Glomerular visceral epithelial cell (primary cell): ENCODE measurements at regions not wholly inside any gene's neighbourhood (a gene's known extent, or its start where the extent isn't known, plus 50 kb on each side); places are given as distances from the start of the nearest gene placed in this dataset.
"Not testable (repeated sequence)": the region's sequence is repeated elsewhere in the genome, so short reads cannot be mapped to it uniquely, and the experiment has no call there.

ENCODE experiments used
- DNase-seq: peaks from one replicate; pipeline ENCODE4 v3.0.0-alpha.2; 2016; ENCODE audit errors: extremely low spot score

GRCh38 chr9:82445556-82445955 is 457.0 kb downstream of the SPATA31D1 start:
- no peak for DNase-seq

- no peak for DNase-seq
Observed at GRCh38 chr9:82447343-82447742, 458.8 kb downstream of the SPATA31D1 start.

GRCh38 chr9:82449986-82450385 is 461.4 kb downstream of the SPATA31D1 start:
- DNase-seq, result no peak

GRCh38 chr9:82454509-82455190 is 466.1 kb downstream of the SPATA31D1 start:
- DNase-seq, result no peak

GRCh38 chr9:82456642-82457041 is 468.1 kb downstream of the SPATA31D1 start:
- DNase-seq, result peak; percentile 21

GRCh38 chr9:82457298-82457697 is 468.7 kb downstream of the SPATA31D1 start:
- no peak for DNase-seq

- no peak for DNase-seq
Observed at GRCh38 chr9:82457891-82458290, 469.3 kb downstream of the SPATA31D1 start.

GRCh38 chr9:82458296-82458695 is 469.7 kb downstream of the SPATA31D1 start:
- DNase-seq, result no peak

GRCh38 chr9:82466616-82467260 is 478.2 kb downstream of the SPATA31D1 start:
- no peak for DNase-seq

- no peak for DNase-seq
Observed at GRCh38 chr9:82467436-82467835, 478.9 kb downstream of the SPATA31D1 start.

GRCh38 chr9:82474235-82474634 is 485.7 kb downstream of the SPATA31D1 start:
- no peak for DNase-seq

GRCh38 chr9:82475584-82476301 is 487.2 kb downstream of the SPATA31D1 start:
- DNase-seq, result no peak

- DNase-seq, result no peak
Observed at GRCh38 chr9:82480921-82481320, 492.3 kb downstream of the SPATA31D1 start.

GRCh38 chr9:82487935-82488312 is 499.4 kb downstream of the SPATA31D1 start:
- no peak for DNase-seq

GRCh38 chr9:82488313-82489200 is 500.0 kb downstream of the SPATA31D1 start:
- DNase-seq, result peak; percentile 70

- DNase-seq, result peak; percentile 2
Observed at GRCh38 chr9:82489201-82489821, 500.7 kb downstream of the SPATA31D1 start.

- DNase-seq, result peak; percentile 79
Observed at GRCh38 chr9:82490019-82490499, 501.5 kb downstream of the SPATA31D1 start.

GRCh38 chr9:82490821-82491220 is 502.2 kb downstream of the SPATA31D1 start:
- DNase-seq, result not testable (repeated sequence)

- no peak for DNase-seq
Observed at GRCh38 chr9:82491604-82492003, 503.0 kb downstream of the SPATA31D1 start.

GRCh38 chr9:82492274-82492673 is 503.7 kb downstream of the SPATA31D1 start:
- DNase-seq, result no peak
